NCI-H510A (cell line): ENCODE measurements at regions not wholly inside any gene's neighbourhood (a gene's known extent, or its start where the extent isn't known, plus 50 kb on each side); places are given as distances from the start of the nearest gene placed in this dataset.
"Not testable (repeated sequence)": the region's sequence is repeated elsewhere in the genome, so short reads cannot be mapped to it uniquely, and the experiment has no call there.

Experiments used
- DNase-seq: peaks from one replicate; lab custom pipeline; 2025; lab: John Stamatoyannopoulos, UW

DNA sequence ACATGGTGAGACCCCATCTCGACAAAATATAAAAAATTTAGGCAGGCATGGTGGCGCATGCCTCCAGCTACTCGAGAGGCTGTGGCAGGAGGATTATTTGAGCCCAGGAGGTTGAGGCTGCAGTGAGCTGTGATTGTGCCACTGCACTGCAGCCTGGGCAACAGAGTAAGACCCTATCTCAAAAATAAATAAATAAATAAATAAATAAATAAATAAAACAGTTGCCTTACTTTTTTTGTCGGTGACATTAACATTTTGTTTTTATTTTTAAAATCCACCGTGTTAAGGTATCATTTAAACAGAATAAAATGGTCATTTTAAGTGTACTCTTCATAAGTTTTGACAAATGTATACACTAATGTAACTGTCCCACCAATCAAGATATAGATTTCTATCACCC, 57.0 kb downstream of the RASL11A start:
- no peak for DNase-seq

GRCh38 chr13:27329210-27329609, 58.6 kb downstream of the RASL11A start:
- no peak for DNase-seq

GRCh38 chr13:27334774-27335435, 64.3 kb downstream of the RASL11A start:
- DNase-seq: no peak

- DNase-seq: no peak
Observed at GRCh38 chr13:27336014-27336673, 65.5 kb downstream of the RASL11A start.

GRCh38 chr13:27338207-27338606, 67.6 kb downstream of the RASL11A start:
- DNase-seq: no peak

GRCh38 chr13:27338816-27339215, 68.2 kb downstream of the RASL11A start:
- DNase-seq: no peak

DNA sequence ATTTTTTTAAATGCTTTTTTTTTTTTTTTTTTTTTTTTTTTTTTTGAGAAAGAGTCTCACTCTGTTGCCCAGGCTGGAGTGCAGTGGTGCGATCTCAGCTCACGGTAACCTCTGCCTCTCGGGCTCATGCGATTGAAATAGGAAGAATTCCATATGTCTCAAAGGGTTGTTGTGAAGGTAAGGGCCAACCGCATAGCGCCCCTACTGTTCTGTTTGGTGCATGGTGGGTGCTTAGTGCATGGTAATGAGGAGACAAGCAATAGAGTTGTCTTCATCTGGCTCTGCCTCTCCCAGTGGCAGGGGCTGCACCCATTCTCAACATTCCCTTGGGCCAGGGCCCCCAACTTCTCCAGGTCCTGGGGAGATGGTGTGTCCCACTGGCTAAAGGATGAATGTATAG, 68.7 kb downstream of the RASL11A start:
- no peak for DNase-seq

GRCh38 chr13:27341616-27342015, 71.0 kb downstream of the RASL11A start:
- DNase-seq: no peak

DNA sequence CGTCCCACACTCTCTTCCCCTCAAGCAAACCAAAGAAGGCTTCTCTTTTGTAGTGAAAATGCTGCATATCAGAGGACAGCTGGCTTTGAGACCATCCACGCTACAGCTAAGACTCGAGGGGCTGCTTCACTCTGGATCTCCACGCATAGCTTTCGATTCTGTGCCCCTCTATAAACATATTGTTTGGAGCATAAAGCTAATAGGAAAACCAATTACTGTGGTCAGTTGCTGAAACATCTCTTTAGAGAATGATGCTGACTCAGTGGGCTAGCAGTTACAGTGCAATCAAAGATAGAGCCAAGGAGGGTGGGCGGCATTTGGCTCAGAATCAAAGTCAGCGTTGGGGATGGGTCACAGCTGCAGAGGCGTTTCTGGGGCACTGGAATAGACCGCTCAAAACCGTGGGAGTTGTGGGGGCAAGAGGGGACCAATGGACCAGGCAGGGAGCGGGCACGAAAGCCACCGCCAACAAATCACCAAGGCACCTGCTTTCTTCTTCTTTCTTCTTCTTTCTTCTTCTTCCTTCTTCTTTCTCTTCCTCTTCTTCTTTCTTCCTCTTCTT, 76.7 kb downstream of the RASL11A start:
- no peak for DNase-seq

DNA sequence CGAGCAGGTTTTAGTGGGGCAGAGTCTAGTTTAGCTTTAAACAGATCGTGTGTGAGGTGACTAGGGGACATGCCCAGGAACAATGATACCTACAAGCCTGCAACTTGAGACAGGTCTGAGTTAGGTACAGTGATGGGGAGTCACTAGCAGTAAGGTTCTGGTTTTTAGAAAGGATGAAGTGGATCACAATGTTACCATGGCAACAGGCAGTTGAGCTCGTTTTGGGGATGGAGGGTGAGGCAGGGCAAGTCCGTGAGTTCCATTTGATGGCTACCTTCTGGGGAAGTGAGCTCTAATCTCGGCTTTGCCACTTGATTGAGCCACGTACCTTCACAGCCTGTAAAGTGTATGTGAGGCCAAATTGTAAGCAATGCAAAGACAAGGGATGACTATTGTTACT, 76.0 kb upstream of the GTF3A start:
- DNase-seq: no peak

DNA sequence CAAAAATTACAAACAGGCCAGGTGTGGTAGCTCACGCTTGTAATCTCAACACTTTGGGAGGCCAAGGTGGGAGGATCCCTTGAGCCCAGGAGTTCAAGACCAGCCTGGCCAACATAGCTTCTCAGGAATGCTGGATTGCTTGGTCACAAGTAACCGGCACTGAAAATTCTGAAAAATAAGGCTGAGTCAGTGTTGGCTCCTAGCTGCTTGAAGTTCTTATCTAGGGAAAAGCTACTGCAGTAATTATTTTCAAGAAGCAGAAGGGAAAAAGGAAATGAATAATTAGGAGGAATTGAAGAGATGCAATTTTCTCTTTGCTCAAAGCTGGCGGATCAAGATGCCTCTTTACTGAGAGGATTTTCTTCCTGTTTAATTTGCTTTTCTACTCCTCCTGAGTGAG, 75.0 kb upstream of the GTF3A start:
- no peak for DNase-seq

DNA sequence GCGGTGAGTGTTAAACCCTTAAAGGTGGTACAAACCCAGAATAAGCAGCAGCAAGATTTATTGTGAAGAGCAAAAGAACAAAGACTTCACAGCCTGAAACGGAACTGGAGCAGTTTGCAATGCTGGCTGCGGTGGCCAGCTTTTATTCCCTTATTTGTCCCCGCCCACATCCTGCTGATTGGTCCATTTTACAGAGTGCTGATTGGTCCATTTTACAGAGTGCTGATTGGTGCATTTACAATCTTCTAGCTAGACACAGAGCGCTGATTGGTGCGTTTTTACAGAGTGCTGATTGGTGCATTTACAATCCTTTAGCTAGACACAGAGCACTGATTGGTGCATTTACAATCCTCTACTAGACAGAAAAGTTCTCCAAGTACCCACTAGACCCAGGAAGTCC, 73.6 kb upstream of the GTF3A start:
- DNase-seq: not testable (repeated sequence)

GRCh38 chr13:27352698-27353097, 71.7 kb upstream of the GTF3A start:
- no peak for DNase-seq

DNA sequence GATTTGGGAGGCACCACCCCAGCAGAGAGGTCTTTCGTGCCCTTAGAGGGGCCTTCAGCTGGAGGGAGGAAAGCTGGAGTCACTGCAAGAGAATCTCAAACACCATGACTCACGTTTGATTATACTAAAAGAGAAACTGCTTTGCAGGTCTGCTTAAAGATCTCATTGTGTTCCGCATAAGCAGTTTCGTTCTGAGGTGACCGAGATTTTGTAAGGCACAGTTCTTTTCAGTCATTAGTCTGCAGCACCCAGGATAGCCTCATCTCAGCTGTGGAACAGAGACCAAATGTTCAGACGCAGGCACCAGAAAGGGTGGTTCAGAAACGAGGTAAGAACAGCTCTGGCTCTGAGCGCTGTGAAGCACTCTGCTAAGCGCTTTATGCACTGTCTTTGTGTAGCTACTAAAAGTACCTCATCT, 71.2 kb upstream of the GTF3A start:
- no peak for DNase-seq

DNA sequence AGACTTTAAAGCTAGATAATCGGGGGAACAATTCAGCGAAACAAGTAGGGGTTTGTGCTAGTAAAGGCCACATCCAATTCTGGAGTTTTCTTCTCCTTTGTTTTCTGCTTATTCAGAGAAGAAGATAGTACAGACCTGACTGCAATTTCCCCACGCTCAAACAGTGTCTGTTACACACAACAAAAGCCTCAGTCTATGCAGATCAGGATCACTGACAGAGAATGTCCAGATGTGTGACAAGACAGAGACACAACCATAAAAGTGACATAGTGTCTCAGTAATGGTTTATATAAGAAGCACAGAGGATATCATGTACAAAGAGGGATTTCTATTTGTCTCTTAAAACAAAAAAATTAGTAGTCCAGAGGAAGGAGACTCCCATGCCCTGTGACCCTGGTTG, 70.7 kb upstream of the GTF3A start:
- no peak for DNase-seq

GRCh38 chr13:27354379-27354778, 70.0 kb upstream of the GTF3A start:
- no peak for DNase-seq

GRCh38 chr13:27355894-27356293, 68.5 kb upstream of the GTF3A start:
- DNase-seq: no peak

DNA sequence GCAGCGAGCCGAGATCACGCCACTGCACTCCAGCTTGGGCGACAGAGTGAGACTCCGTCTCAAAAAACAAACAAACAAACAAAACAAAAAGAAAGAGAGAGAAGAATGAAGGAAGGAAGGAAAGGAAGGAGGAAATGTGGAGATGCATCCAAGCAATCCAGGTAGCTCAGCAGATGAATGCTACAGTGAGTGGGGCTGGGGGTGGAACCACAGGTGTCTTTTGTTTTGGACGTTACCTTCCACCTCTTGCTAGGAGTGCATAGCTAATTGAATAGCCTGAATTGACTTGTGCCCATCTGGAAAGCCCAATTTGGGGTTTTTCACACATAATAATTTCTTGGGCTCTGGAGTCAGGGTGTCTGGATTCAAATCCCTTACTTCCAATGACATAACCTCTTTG, 66.0 kb upstream of the GTF3A start:
- no peak for DNase-seq

DNA sequence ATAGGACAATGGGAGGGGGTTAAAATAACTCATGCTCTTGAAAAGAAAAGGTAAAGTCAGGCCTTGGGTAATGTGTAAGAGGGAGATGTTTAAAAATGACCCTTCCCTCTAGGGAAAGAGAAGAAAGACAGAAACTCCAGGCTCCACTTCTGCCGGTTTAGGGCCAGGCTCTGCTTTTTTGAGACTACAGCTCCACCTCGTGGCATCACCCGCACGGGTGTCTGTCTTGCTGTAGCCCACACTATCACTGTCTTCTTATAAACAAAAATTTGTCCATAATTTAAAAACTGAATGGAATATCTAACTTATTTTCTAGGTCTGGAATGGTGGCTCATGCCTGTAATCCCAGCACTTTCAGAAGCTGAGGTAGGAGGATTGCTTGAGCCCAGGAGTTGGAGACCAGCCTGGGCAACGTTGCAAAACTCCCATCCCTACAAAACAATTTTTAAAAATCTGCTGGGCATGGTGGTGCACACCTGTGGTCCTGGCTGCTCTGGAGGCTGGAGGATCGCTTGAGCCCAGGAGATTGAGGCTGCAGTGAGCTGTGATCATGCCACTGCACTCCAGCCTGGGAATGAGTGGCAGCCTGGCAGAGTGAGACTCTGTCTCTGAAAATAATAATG, 65.1 kb upstream of the GTF3A start:
- DNase-seq: no peak

- no peak for DNase-seq
Observed at GRCh38 chr13:27360562-27360961, 63.9 kb upstream of the GTF3A start.

DNA sequence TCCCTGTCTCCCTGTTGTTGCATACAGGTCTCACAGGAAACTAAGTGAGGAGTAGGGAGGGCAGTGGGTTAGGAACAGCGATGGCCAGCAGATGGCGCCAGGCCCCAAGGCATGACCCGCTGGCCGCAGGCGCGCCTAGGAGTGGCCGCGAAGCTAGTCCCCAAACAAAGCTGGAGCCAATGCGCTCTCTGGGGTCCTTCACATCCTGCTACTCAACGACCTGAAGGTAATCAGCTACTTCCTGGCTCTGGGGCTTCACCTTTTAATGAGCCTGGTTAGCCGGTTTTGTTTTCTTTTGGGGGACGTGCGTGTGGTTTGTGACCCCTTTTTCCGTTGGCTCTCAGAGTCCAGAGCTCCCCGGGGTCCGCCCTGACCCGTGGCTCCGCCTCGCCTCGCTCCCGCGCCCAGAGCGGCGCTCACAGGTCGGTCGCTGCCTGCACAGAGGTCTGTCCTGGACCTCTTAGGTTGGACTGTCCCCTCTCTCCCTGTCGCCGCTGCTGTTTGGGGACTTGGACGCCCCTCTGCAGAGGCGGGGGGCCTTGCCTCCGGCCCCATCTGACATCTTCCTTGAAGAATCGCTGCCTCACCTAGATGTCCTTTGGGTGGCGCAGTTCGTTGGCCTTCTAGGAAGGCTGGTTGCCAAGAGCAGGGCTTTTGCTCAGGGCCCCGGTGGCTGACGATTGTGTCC, 62.2 kb upstream of the GTF3A start:
- DNase-seq: peak; percentile 51

- DNase-seq: not testable (repeated sequence)
Observed at GRCh38 chr13:27363637-27364036, 60.8 kb upstream of the GTF3A start.

DNA sequence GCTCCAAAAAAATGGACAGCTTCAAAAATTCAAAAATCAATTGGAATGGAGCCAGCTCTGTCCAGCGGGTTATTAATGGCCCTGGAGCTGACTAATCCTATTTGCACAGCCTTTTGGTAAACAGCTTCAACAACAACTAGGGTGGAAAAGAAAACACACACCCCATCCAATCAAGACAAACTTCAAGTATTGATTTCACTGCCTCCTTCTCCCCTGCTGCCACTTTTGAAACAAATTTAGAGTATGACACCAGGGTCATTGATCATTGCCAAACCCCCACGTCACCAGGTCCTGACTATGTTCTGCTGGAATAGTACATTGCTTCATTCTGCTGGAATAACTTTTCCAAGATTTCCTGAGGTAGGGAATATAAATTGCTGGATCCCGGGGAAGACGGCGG, 56.8 kb upstream of the GTF3A start:
- DNase-seq: no peak
